MCF 10A (cell line): ENCODE measurements at regions not wholly inside any gene's neighbourhood (a gene's known extent, or its start where the extent isn't known, plus 50 kb on each side); places are given as distances from the start of the nearest gene placed in this dataset.

ENCODE experiments used
- BruUV-seq: library from RNA; stranded (reverse); fragments of 400-500 nt; replicated peaks from 2 replicates; lab custom pipeline; 2021; lab: Mats Ljungman, UMichigan
- CTCF ChIA-PET: fragments of 300-600 bp; sonication (Branson Sonifier 250); formaldehyde crosslinking; extraction: SDS; loops from one replicate; lab custom pipeline; 2021; ENCODE audit warnings: antibody characterized with exemption, inconsistent platforms; lab: Yijun Ruan, JAX
- POLR2A ChIA-PET: fragments of 300-600, 350-650 bp; sonication (Branson Sonifier 250); formaldehyde crosslinking; extraction: SDS; loops from one replicate; lab custom pipeline; 2020; ENCODE audit warnings: antibody characterized with exemption, inconsistent platforms; lab: Yijun Ruan, JAX
- DNase-seq: peaks from one replicate; pipeline ENCODE4 v3.0.0-alpha.2; 2018; ENCODE audit not compliant: unreplicated experiment
- H3K27ac Mint-ChIP-seq: one replicate; pipeline ENCODE4 v1.8.0; 2022; ENCODE audit warnings: mild to moderate bottlenecking, low read depth, mixed read lengths; ENCODE audit not compliant: unreplicated experiment
- H3K27me3 Mint-ChIP-seq: one replicate; pipeline ENCODE4 v1.8.0; 2022; ENCODE audit warnings: mixed read lengths; ENCODE audit not compliant: insufficient read depth, unreplicated experiment
- H3K36me3 Mint-ChIP-seq: one replicate; pipeline ENCODE4 v1.8.0; 2022; ENCODE audit warnings: mild to moderate bottlenecking, moderate library complexity, mixed read lengths; ENCODE audit not compliant: insufficient read depth, unreplicated experiment
- H3K4me1 Mint-ChIP-seq: one replicate; pipeline ENCODE4 v1.8.0; 2022; ENCODE audit warnings: mixed read lengths; ENCODE audit not compliant: insufficient read depth, unreplicated experiment
- H3K4me3 Mint-ChIP-seq: one replicate; pipeline ENCODE4 v1.8.0; 2022; ENCODE audit warnings: mild to moderate bottlenecking, moderate library complexity, mixed read lengths; ENCODE audit not compliant: unreplicated experiment
- H3K9me3 Mint-ChIP-seq: one replicate; pipeline ENCODE4 v1.8.0; 2022; ENCODE audit warnings: mixed read lengths; ENCODE audit not compliant: unreplicated experiment
- intact Hi-C: fragments of 100-400 bp; cut with micrococcal nuclease; formaldehyde crosslinking; loops from 2 replicates; pipeline ENCODE4 v1.14.1; 2022
- TF ChIP-seq, protein P1 (sequence below): fragments of 200-600 bp; IDR thresholded peaks from one replicate; pipeline ENCODE4 v1.8.0; 2022; ENCODE audit warnings: antibody characterized with exemption, mild to moderate bottlenecking; ENCODE audit not compliant: unreplicated experiment

DNA sequence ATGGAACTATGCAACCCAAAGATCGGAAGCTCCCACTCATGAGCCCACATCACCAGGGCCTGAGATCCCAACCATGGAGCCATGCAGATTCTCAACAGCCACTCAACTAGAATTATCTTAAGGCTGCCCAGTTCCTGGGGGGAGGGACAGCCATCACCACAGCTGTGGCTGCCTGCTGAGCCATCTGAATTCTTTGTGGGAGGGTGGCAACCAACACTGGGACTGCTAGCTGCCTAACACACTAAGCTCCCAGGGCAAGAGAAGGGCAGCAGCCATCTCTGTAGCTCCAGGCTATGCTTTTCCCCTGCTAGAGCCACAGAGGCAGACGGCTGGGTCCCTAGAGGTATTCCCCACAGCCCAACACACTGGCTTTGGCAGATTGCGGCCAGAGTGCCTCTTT lies 251.3 kb upstream of the GRAMD2B start:
- Mint-ChIP-seq H3K9me3 (peaks cover 21% of the 10 kb centered on the region), H3K27ac (no peak overlapping the region), H3K27me3 (no peaks in the 10 kb centered on the region), H3K36me3 (no peaks in the 10 kb centered on the region), H3K4me1 (no peaks in the 10 kb centered on the region), H3K4me3 (no peak overlapping the region)
- ChIA-PET POLR2A (no interaction called here), CTCF (interaction anchor here (1.0 kb wide), 1 partner anchor 35 kb away, joined by 3 read pairs; no protein-coding TSS in a partner anchor)
- BruUV-seq = no TSS peak
- no peak for DNase-seq
- intact Hi-C loops = no loop called here
- TF ChIP-seq, protein P1, sequence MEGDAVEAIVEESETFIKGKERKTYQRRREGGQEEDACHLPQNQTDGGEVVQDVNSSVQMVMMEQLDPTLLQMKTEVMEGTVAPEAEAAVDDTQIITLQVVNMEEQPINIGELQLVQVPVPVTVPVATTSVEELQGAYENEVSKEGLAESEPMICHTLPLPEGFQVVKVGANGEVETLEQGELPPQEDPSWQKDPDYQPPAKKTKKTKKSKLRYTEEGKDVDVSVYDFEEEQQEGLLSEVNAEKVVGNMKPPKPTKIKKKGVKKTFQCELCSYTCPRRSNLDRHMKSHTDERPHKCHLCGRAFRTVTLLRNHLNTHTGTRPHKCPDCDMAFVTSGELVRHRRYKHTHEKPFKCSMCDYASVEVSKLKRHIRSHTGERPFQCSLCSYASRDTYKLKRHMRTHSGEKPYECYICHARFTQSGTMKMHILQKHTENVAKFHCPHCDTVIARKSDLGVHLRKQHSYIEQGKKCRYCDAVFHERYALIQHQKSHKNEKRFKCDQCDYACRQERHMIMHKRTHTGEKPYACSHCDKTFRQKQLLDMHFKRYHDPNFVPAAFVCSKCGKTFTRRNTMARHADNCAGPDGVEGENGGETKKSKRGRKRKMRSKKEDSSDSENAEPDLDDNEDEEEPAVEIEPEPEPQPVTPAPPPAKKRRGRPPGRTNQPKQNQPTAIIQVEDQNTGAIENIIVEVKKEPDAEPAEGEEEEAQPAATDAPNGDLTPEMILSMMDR = no peak

DNA sequence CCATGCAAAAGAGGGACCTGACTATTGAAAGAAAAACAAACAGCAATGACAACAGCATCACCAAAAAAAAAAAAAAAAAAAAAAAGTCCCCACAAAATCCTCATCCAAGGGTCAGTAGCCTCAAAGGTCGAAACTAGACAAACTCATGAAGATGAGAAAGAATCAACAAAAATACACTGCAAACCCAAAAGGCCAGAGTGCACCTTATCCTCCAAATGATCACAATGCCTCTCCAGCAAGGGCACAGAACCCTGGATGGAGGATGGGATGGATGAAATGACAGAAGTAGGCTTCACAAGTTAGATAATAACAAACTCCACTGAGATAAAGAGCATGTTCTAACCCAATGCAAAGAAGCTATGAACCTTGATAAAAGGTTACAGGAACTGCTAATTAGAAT lies 250.4 kb upstream of the GRAMD2B start:
- peaks cover 15% of the 10 kb centered on the region for H3K9me3 Mint-ChIP-seq
- DNase-seq = no peak
- H3K36me3 Mint-ChIP-seq = no peaks in the 10 kb centered on the region
- ChIA-PET CTCF (no interaction called here), POLR2A (no interaction called here)
- no peak overlapping the region for H3K27ac Mint-ChIP-seq
- intact Hi-C loops = no loop called here
- no peaks in the 10 kb centered on the region for H3K4me1 Mint-ChIP-seq
- no TSS peak for BruUV-seq
- TF ChIP-seq, protein P1 = no peak
- H3K27me3 Mint-ChIP-seq = no peaks in the 10 kb centered on the region
- no peak overlapping the region for H3K4me3 Mint-ChIP-seq

DNA sequence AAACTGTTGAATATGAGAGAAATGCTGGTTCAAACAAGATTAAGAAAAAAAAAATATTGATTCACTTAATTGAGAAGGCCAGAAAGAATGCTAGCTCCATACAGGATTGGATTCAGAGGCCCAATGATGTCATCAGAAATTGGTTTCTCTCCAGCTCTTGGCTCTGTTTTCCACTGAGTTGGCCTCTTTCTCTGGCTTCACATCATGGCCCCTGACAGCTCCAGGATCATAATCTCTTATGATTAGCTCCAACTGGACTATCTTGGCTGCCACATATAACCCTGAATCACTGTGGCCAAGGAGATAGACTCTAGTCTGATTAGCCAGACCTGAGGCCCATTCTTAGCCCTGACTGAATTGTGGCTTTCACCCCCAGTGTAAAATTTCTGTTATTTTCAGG lies 244.7 kb upstream of the GRAMD2B start:
- no peaks in the 10 kb centered on the region for H3K36me3 Mint-ChIP-seq
- no TSS peak for BruUV-seq
- H3K9me3 Mint-ChIP-seq = no peaks in the 10 kb centered on the region
- no peak overlapping the region for H3K27ac Mint-ChIP-seq
- no peaks in the 10 kb centered on the region for H3K4me1 Mint-ChIP-seq
- POLR2A ChIA-PET = interaction anchor here (0.6 kb wide), 1 partner anchor 16 kb away, joined by 5 read pairs; no protein-coding TSS in a partner anchor
- CTCF ChIA-PET = interaction anchor here (0.6 to 1.1 kb wide), 3 partner anchors 13 to 897 kb away, joined by 3 to 4 read pairs (median 3); no protein-coding TSS in a partner anchor
- no peak for DNase-seq
- no peaks in the 10 kb centered on the region for H3K27me3 Mint-ChIP-seq
- no peak overlapping the region for H3K4me3 Mint-ChIP-seq
- intact Hi-C loops = no loop called here
- TF ChIP-seq, protein P1 = no peak

GRCh38 chr5:126182971-126183695 lies 240.1 kb upstream of the GRAMD2B start:
- intact Hi-C loops = no loop called here
- POLR2A ChIA-PET = no interaction called here
- H3K27ac Mint-ChIP-seq = no peak overlapping the region

More at GRCh38 chr5:126182971-126183695, 240.1 kb upstream of the GRAMD2B start:
- no peak for DNase-seq
- Mint-ChIP-seq H3K9me3 (no peaks in the 10 kb centered on the region), H3K36me3 (no peaks in the 10 kb centered on the region), H3K4me1 (no peaks in the 10 kb centered on the region), H3K27me3 (no peaks in the 10 kb centered on the region), H3K4me3 (no peak overlapping the region)
- TF ChIP-seq, protein P1 = no peak
- no TSS peak for BruUV-seq
- CTCF ChIA-PET = no interaction called here
